ENCODE measurements at regions not wholly inside any gene's neighbourhood (a gene's known extent, or its start where the extent isn't known, plus 50 kb on each side); places are given as distances from the start of the nearest gene placed in this dataset.

DNA sequence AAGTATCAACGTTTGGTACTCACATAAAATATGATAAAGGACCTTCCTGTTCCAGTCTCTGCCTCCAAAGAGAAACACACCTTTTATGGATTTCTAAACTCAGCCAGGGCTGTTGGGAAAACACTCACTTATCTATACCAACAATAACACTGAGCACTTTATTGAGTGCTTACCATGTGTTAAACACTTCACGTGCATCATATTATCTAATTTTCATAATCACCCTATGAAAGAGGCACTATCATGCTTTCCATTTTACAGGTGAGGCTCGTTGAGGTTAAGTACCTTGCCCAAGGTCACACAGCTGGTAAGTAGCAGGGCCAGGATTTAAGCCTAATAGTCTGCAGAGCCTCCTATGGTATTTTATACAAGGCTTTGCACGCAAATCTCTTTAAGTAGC is 251.5 kb upstream of the SOX9 start:
- Histone ChIP-seq H3K27me3 (ENCODE audit: low read length) (no peaks in the 10 kb centered on the region), H3K9me2 (replicated peaks; ENCODE audit: low read length) (no peaks in the 10 kb centered on the region), H3K4me1 (ENCODE audit: insufficient read depth, low read length) (no peaks in the 10 kb centered on the region), H2AFZ (ENCODE audit: low read length) (no peak overlapping the region), H3K4me3 (ENCODE audit: low read length) (no peak overlapping the region), H3K4me2 (ENCODE audit: low read length) (no peak overlapping the region), H3K9ac (ENCODE audit: low read length) (no peak overlapping the region), H3F3A (ENCODE audit: low read length, unreplicated experiment) (no peaks in the 10 kb centered on the region), H4K20me1 (ENCODE audit: low read length) (no peaks in the 10 kb centered on the region), H3K9me3 (ENCODE audit: low read length) (no peaks in the 10 kb centered on the region), H3K27ac (ENCODE audit: low read length) (no peak overlapping the region), H3K79me2 (ENCODE audit: low read length) (no peaks in the 10 kb centered on the region), H3K36me3 (ENCODE audit: low read depth, low read length) (no peaks in the 10 kb centered on the region)
- no TSS peak for BruUV-seq (replicated peaks)
- ATAC-seq = no peak
- no peak for DNase-seq
- POLR2A ChIA-PET (ENCODE audit: unreplicated experiment) = no interaction called here
- CTCF ChIA-PET = no interaction called here
- intact Hi-C loops (cut with micrococcal nuclease) = no loop called here
- no peak for TF ChIP-seq EZH2 (IDR thresholded peaks at IDR 0.05; ENCODE audit: low read length, unreplicated experiment)
- no peak for TF ChIP-seq EZH2phosphoT487 (IDR thresholded peaks at IDR 0.05; ENCODE audit: borderline replicate concordance, low read length)
- TF ChIP-seq, protein P1, sequence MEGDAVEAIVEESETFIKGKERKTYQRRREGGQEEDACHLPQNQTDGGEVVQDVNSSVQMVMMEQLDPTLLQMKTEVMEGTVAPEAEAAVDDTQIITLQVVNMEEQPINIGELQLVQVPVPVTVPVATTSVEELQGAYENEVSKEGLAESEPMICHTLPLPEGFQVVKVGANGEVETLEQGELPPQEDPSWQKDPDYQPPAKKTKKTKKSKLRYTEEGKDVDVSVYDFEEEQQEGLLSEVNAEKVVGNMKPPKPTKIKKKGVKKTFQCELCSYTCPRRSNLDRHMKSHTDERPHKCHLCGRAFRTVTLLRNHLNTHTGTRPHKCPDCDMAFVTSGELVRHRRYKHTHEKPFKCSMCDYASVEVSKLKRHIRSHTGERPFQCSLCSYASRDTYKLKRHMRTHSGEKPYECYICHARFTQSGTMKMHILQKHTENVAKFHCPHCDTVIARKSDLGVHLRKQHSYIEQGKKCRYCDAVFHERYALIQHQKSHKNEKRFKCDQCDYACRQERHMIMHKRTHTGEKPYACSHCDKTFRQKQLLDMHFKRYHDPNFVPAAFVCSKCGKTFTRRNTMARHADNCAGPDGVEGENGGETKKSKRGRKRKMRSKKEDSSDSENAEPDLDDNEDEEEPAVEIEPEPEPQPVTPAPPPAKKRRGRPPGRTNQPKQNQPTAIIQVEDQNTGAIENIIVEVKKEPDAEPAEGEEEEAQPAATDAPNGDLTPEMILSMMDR (conservative IDR thresholded peaks at IDR 0.05; ENCODE audit: low read depth, low read length) = no peak

DNA sequence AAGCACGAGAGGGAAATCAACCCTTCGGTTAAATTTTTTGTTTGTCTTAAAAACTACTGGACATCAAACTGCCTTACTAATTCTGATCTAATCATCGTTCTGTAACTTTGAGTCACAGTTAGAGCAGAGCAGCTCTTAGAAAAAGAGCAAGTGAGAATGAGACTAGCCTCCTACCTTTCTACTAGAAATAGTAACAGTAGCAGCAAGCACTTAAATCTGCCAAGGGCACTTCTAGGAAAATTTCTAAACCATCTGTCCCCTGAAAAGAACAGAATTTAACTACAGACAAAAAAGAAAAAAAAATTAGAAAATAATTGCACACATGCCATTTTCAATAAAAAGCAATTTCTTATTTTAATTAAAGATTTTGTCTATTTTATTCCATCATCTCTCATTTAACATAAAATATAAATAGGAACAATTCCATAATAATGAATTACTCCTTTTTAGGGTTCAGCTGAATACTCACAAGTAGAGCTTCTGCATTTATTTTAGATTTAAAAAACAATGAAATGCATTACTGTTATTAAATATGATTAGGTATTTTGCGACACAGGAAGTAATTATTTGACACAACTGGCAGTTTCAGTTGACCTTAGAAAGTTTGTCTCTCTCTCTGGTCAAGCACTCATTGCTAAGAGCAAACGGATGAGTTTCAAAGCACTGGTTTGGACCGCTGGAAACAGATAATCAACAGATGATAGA is 250.8 kb upstream of the SOX9 start:
- BruUV-seq (replicated peaks) = no TSS peak
- Histone ChIP-seq H3K27ac (ENCODE audit: low read length) (no peak overlapping the region), H3K4me3 (ENCODE audit: low read length) (no peak overlapping the region), H3K4me1 (ENCODE audit: insufficient read depth, low read length) (no peaks in the 10 kb centered on the region), H3K27me3 (ENCODE audit: low read length) (no peaks in the 10 kb centered on the region), H2AFZ (ENCODE audit: low read length) (no peak overlapping the region), H4K20me1 (ENCODE audit: low read length) (no peaks in the 10 kb centered on the region), H3F3A (ENCODE audit: low read length, unreplicated experiment) (no peaks in the 10 kb centered on the region), H3K36me3 (ENCODE audit: low read depth, low read length) (no peaks in the 10 kb centered on the region), H3K9ac (ENCODE audit: low read length) (no peak overlapping the region), H3K9me2 (replicated peaks; ENCODE audit: low read length) (no peaks in the 10 kb centered on the region), H3K4me2 (ENCODE audit: low read length) (no peak overlapping the region), H3K9me3 (ENCODE audit: low read length) (no peaks in the 10 kb centered on the region), H3K79me2 (ENCODE audit: low read length) (no peaks in the 10 kb centered on the region)
- ATAC-seq (no peak), DNase-seq (no peak)
- CTCF ChIA-PET = no interaction called here
- no peak for TF ChIP-seq EZH2phosphoT487 (IDR thresholded peaks at IDR 0.05; ENCODE audit: borderline replicate concordance, low read length)
- TF ChIP-seq, protein P1 (conservative IDR thresholded peaks at IDR 0.05; ENCODE audit: low read depth, low read length) = no peak
- no peak for TF ChIP-seq EZH2 (IDR thresholded peaks at IDR 0.05; ENCODE audit: low read length, unreplicated experiment)
- POLR2A ChIA-PET (ENCODE audit: unreplicated experiment) = no interaction called here
- intact Hi-C loops (cut with micrococcal nuclease) = no loop called here

DNA sequence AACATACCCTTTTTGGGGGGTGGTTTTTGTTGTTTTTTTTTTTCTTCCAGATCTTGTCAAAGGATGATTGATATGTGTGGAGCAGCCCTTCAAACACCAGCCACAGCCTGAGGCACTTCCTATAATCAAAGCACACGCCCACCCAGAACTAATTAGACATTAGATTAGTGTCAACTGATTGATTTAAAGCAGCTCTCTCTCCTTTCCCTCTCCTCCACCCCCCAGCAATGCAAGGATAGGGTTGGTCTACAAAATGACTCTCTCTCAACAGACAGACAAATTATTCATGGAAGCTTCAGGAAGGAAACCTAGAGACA is 250.3 kb upstream of the SOX9 start:
- Histone ChIP-seq H3K4me1 (ENCODE audit: insufficient read depth, low read length) (no peaks in the 10 kb centered on the region), H3K9ac (ENCODE audit: low read length) (no peak overlapping the region), H2AFZ (ENCODE audit: low read length) (no peak overlapping the region), H3F3A (ENCODE audit: low read length, unreplicated experiment) (no peaks in the 10 kb centered on the region), H3K27me3 (ENCODE audit: low read length) (no peaks in the 10 kb centered on the region), H3K4me3 (ENCODE audit: low read length) (no peak overlapping the region), H3K79me2 (ENCODE audit: low read length) (no peaks in the 10 kb centered on the region), H3K9me3 (ENCODE audit: low read length) (no peaks in the 10 kb centered on the region), H3K4me2 (ENCODE audit: low read length) (no peak overlapping the region), H3K36me3 (ENCODE audit: low read depth, low read length) (no peaks in the 10 kb centered on the region), H4K20me1 (ENCODE audit: low read length) (no peaks in the 10 kb centered on the region), H3K27ac (ENCODE audit: low read length) (no peak overlapping the region), H3K9me2 (replicated peaks; ENCODE audit: low read length) (no peaks in the 10 kb centered on the region)
- DNase-seq (no peak), ATAC-seq (no peak)
- ChIA-PET POLR2A (ENCODE audit: unreplicated experiment) (no interaction called here), CTCF (interaction anchor here (0.6 kb wide), 1 partner anchor 162 kb away, joined by 7 read pairs; no protein-coding TSS in a partner anchor)
- intact Hi-C loops (cut with micrococcal nuclease) = no loop called here
- TF ChIP-seq EZH2 (IDR thresholded peaks at IDR 0.05; ENCODE audit: low read length, unreplicated experiment) (no peak), EZH2phosphoT487 (IDR thresholded peaks at IDR 0.05; ENCODE audit: borderline replicate concordance, low read length) (no peak)
- TF ChIP-seq, protein P1 (conservative IDR thresholded peaks at IDR 0.05; ENCODE audit: low read depth, low read length) = no peak
- no TSS peak for BruUV-seq (replicated peaks)
